ENCODE measurements at regions not wholly inside any gene's neighbourhood (a gene's known extent, or its start where the extent isn't known, plus 50 kb on each side); places are given as distances from the start of the nearest gene placed in this dataset.

- Histone ChIP-seq H2AFZ (ENCODE audit: low read depth) (no peak overlapping the region), H3K36me3 (replicated peaks in 1 of 2; ENCODE audit: control insufficient read depth in 1 of 2, insufficient read depth in 2 of 2, low read length in 1 of 2) (no peaks in the 10 kb centered on the region), H3K4me3 (ENCODE audit: low read depth in 2 of 2, low read length in 1 of 2) (no peak overlapping the region), H3F3A (replicated peaks; ENCODE audit: insufficient read depth) (no peaks in the 10 kb centered on the region), H3K79me2 (ENCODE audit: insufficient read depth) (no peaks in the 10 kb centered on the region), H3K9me2 (no peaks in the 10 kb centered on the region), H4K20me1 (ENCODE audit: insufficient read depth) (no peaks in the 10 kb centered on the region), H3K27ac (ENCODE audit: low read depth in 2 of 2, low read length in 1 of 2) (no peak overlapping the region), H3K4me2 (no peak overlapping the region), H3K9me3 (no peaks in the 10 kb centered on the region), H3K9ac (no peak overlapping the region), H3K27me3 (ENCODE audit: insufficient read depth) (peaks cover 24% of the 10 kb centered on the region; the same call in 1 of the 2 replicates), H3K4me1 (ENCODE audit: control insufficient read depth in 1 of 2, insufficient read depth in 2 of 2, low read depth in 1 of 2, low read length in 1 of 2) (no peaks in the 10 kb centered on the region)
- CTCF ChIA-PET: no interaction called here
- no peak for TF ChIP-seq PBX3 (IDR thresholded peaks at IDR 0.05)
- no peak for TF ChIP-seq ZBTB33 (IDR thresholded peaks at IDR 0.05; ENCODE audit: borderline replicate concordance, low read depth)
- TF ChIP-seq EZH2phosphoT487 (IDR thresholded peaks at IDR 0.05; ENCODE audit: borderline replicate concordance, low read depth): no peak
- no peak for TF ChIP-seq GABPA (IDR thresholded peaks at IDR 0.05; ENCODE audit: low read depth)
- TF ChIP-seq NRF1 (IDR thresholded peaks at IDR 0.05; ENCODE audit: low read depth, low read length): no peak
- TF ChIP-seq CHD2 (IDR thresholded peaks at IDR 0.05; ENCODE audit: low read length, partially characterized antibody): no peak
- no peak for TF ChIP-seq RCOR1 (IDR thresholded peaks at IDR 0.05; ENCODE audit: low read length)
- no peak for TF ChIP-seq MAX (IDR thresholded peaks at IDR 0.05; ENCODE audit: low read depth)
- no peak for TF ChIP-seq NFIC (IDR thresholded peaks at IDR 0.05; ENCODE audit: borderline replicate concordance)
- TF ChIP-seq MXI1 (IDR thresholded peaks at IDR 0.05; ENCODE audit: low read depth, low read length): no peak
- no peak for DNase-seq
- POLR2A ChIA-PET: no interaction called here
- WGBS (ENCODE audit: low lambda C conversion rate): 29% methylated on average over 6 of the region's 7 CpGs
These were observed 225.1 kb upstream of the SSTR4 start for GRCh38 chr20:22810030-22810429.

- Histone ChIP-seq H3K9me2 (no peaks in the 10 kb centered on the region), H3K27me3 (ENCODE audit: insufficient read depth) (peaks cover 32% of the 10 kb centered on the region; the same call in 1 of the 2 replicates), H3K9me3 (no peaks in the 10 kb centered on the region), H3K27ac (ENCODE audit: low read depth in 2 of 2, low read length in 1 of 2) (no peak overlapping the region), H3K4me2 (no peak overlapping the region), H4K20me1 (ENCODE audit: insufficient read depth) (no peaks in the 10 kb centered on the region), H3K4me3 (ENCODE audit: low read depth in 2 of 2, low read length in 1 of 2) (no peak overlapping the region), H2AFZ (ENCODE audit: low read depth) (no peak overlapping the region), H3K36me3 (replicated peaks in 1 of 2; ENCODE audit: control insufficient read depth in 1 of 2, insufficient read depth in 2 of 2, low read length in 1 of 2) (no peaks in the 10 kb centered on the region), H3K4me1 (ENCODE audit: control insufficient read depth in 1 of 2, insufficient read depth in 2 of 2, low read depth in 1 of 2, low read length in 1 of 2) (no peaks in the 10 kb centered on the region), H3K79me2 (ENCODE audit: insufficient read depth) (no peaks in the 10 kb centered on the region), H3K9ac (no peak overlapping the region), H3F3A (replicated peaks; ENCODE audit: insufficient read depth) (no peaks in the 10 kb centered on the region)
- 14% methylated on average over 8 of the region's 11 CpGs for WGBS (ENCODE audit: low lambda C conversion rate)
- no peak for DNase-seq
- CTCF ChIA-PET: no interaction called here
- POLR2A ChIA-PET: no interaction called here
- no peak for TF ChIP-seq TCF12 (IDR thresholded peaks at IDR 0.05)
- no peak for TF ChIP-seq NFIC (IDR thresholded peaks at IDR 0.05; ENCODE audit: borderline replicate concordance)
- no peak for TF ChIP-seq POLR2AphosphoS5 (IDR thresholded peaks at IDR 0.05; ENCODE audit: low read depth, low read length)
- TF ChIP-seq YY1 (IDR thresholded peaks at IDR 0.05; ENCODE audit: low read depth): no peak
- TF ChIP-seq ZBTB33 (IDR thresholded peaks at IDR 0.05; ENCODE audit: borderline replicate concordance, low read depth): no peak
- no peak for TF ChIP-seq USF1 (IDR thresholded peaks at IDR 0.05; ENCODE audit: borderline replicate concordance, low read depth)
- TF ChIP-seq IRF3 (IDR thresholded peaks at IDR 0.05; ENCODE audit: low read depth, low read length): no peak
- TF ChIP-seq CTCF (IDR thresholded peaks at IDR 0.05): no peak
These were observed 224.2 kb upstream of the SSTR4 start for GRCh38 chr20:22810626-22811569.

All from SK-N-SH (cell line).